HepG2 (cell line): ENCODE measurements at regions not wholly inside any gene's neighbourhood (a gene's known extent, or its start where the extent isn't known, plus 50 kb on each side); places are given as distances from the start of the nearest gene placed in this dataset.
A peak's percentile ranks its signal among the peaks of the same experiment; 100 is the strongest.

Source experiments
- ARNTL ChIP-seq: sonication (generic); formaldehyde crosslinking; IDR thresholded peaks from 2 replicates; pipeline ENCODE4 v1.4.0; 2020; ENCODE audit warnings: mild to moderate bottlenecking, missing genetic modification reagents
- CEBPG ChIP-seq: IDR thresholded peaks from 2 replicates; pipeline ENCODE4 v1.6.1; 2016
- FOXA1 ChIP-seq, 2 experiments: fragments of 450-650 bp in 1 of 2; sonication (generic) in 1 of 2; formaldehyde crosslinking in 1 of 2; IDR thresholded peaks; 2 replicates each; pipeline versions ENCODE4 v1.4.0 to v1.6.1; 2016 to 2020; ENCODE audit warnings: missing genetic modification reagents in 1 of 2
- FOXJ3 ChIP-seq: sonication (generic); formaldehyde crosslinking; IDR thresholded peaks from 2 replicates; pipeline ENCODE4 v1.4.0; 2020; ENCODE audit warnings: missing genetic modification reagents, mild to moderate bottlenecking, borderline replicate concordance
- GFI1 ChIP-seq: sonication (generic); formaldehyde crosslinking; IDR thresholded peaks from 2 replicates; pipeline ENCODE4 v1.5.0; 2020; ENCODE audit warnings: missing genetic modification reagents, mild to moderate bottlenecking, borderline replicate concordance
- HNF4A ChIP-seq: sonication (generic); formaldehyde crosslinking; IDR thresholded peaks from 2 replicates; pipeline ENCODE4 v1.4.0; 2020; ENCODE audit warnings: missing genetic modification reagents
- NCOA2 ChIP-seq: sonication (generic); formaldehyde crosslinking; IDR thresholded peaks from 2 replicates; pipeline ENCODE4 v1.8.0; 2022; ENCODE audit warnings: inconsistent platforms
- NFE2L2 ChIP-seq: fragments of 150-350 bp; IDR thresholded peaks from 2 replicates; pipeline ENCODE4 v1.6.1; 2014; ENCODE audit warnings: low read length
- PCBP1 ChIP-seq: fragments of 200-400 bp; formaldehyde crosslinking; IDR thresholded peaks from 2 replicates; pipeline ENCODE4 v1.6.1; 2017; ENCODE audit warnings: mild to moderate bottlenecking, low read depth, low read length, borderline replicate concordance
- POGZ ChIP-seq: sonication (generic); formaldehyde crosslinking; IDR thresholded peaks from 2 replicates; pipeline ENCODE4 v1.4.0; 2020; ENCODE audit warnings: mild to moderate bottlenecking, missing genetic modification reagents
- SALL1 ChIP-seq: sonication (generic); formaldehyde crosslinking; IDR thresholded peaks from 2 replicates; pipeline ENCODE4 v1.8.0; 2022; ENCODE audit warnings: mild to moderate bottlenecking, missing genetic modification reagents
- SYNCRIP ChIP-seq: fragments of 200-400 bp; formaldehyde crosslinking; IDR thresholded peaks from 2 replicates; pipeline ENCODE4 v1.6.1; 2018; ENCODE audit warnings: mild to moderate bottlenecking, low read depth, low read length; ENCODE audit not compliant: insufficient read depth
- ZNF12 ChIP-seq: sonication (generic); formaldehyde crosslinking; IDR thresholded peaks from 2 replicates; pipeline ENCODE4 v1.5.0; 2020; ENCODE audit warnings: missing genetic modification reagents
- ZNF121 ChIP-seq: sonication (generic); formaldehyde crosslinking; IDR thresholded peaks from 2 replicates; pipeline ENCODE4 v1.5.0; 2020; ENCODE audit warnings: mild to moderate bottlenecking, missing genetic modification reagents
- ZNF264 ChIP-seq: sonication (generic); formaldehyde crosslinking; IDR thresholded peaks from 2 replicates; pipeline ENCODE4 v1.4.0; 2020; ENCODE audit warnings: missing genetic modification reagents
- ZNF446 ChIP-seq: sonication (generic); formaldehyde crosslinking; IDR thresholded peaks from 2 replicates; pipeline ENCODE4 v1.5.0; 2020; ENCODE audit warnings: mild to moderate bottlenecking, missing genetic modification reagents
- ZNF569 ChIP-seq: sonication (generic); formaldehyde crosslinking; IDR thresholded peaks from 2 replicates; pipeline ENCODE4 v1.5.0; 2020; ENCODE audit warnings: mild to moderate bottlenecking, missing genetic modification reagents, moderate library complexity, borderline replicate concordance
- ZNF678 ChIP-seq: sonication (generic); formaldehyde crosslinking; IDR thresholded peaks from 2 replicates; pipeline ENCODE4 v1.4.0; 2020; ENCODE audit warnings: mild to moderate bottlenecking, missing genetic modification reagents
- ZSCAN22 ChIP-seq: sonication (generic); formaldehyde crosslinking; IDR thresholded peaks from 2 replicates; pipeline ENCODE4 v1.4.0; 2020; ENCODE audit warnings: mild to moderate bottlenecking, missing genetic modification reagents
- TF ChIP-seq, protein P1 (sequence below): sonication (generic); formaldehyde crosslinking; IDR thresholded peaks from 2 replicates; pipeline ENCODE4 v1.4.0; 2020; ENCODE audit warnings: missing genetic modification reagents
- TF ChIP-seq, protein P2 (sequence below): sonication (generic); formaldehyde crosslinking; IDR thresholded peaks from 2 replicates; pipeline ENCODE4 v1.8.0; 2022; ENCODE audit warnings: mild to moderate bottlenecking, missing genetic modification reagents, moderate library complexity
- TF ChIP-seq, protein P3 (sequence below): IDR thresholded peaks from 2 replicates; pipeline ENCODE4 v1.4.0; 2020; ENCODE audit warnings: mild to moderate bottlenecking, missing genetic modification reagents

DNA sequence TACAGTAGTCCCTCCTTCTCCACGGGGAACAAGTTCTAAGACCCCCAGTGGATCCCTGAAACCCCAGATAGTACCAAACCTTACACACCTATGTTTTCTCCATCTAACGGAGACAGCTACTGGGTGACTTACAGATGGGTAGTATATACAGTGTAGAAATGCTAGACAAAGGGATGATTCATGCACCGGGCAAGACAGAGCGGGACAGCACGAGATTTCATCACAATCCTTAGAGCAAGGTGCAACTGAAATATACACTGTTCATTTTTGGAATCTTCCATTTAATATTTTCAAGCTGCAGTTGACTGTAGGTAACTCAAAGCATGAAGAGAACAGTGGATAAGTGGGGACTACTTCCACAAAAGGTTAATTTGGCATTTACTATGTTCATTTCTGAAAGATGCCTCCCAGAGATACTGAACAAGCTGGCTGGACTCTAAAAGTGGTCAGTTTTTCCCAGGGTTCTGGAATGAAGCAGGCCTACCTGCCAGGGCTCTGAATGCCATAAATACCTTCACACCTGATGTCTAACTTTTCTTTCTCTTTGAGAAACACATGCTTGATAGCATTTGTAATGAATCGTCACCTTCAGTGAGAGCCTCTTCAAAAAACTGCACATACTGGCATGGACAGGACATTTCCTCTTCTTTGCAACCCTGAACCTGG lies 127.7 kb upstream of the FOXN3 start (continued):
- TF ChIP-seq NFE2L2, result no peak
- peak; percentile 42; the same call in 1 of the 2 replicates for TF ChIP-seq NCOA2 (CRISPR knock-in tag)
- peak; percentile 61; the same call in 1 of the 2 replicates for TF ChIP-seq FOXJ3 (CRISPR knock-in tag)
- peak; percentile 81 for TF ChIP-seq HNF4A (CRISPR knock-in tag)
- TF ChIP-seq ARNTL (CRISPR knock-in tag), result no peak
- TF ChIP-seq ZNF264 (CRISPR knock-in tag), result 0 out of 2 replicates have a peak, but pooled peaks have one; percentile 33
- TF ChIP-seq FOXA1 (IDR thresholded peaks at IDR 0.05), result no peak
- 0 out of 2 replicates have a peak, but pooled peaks have one; percentile 7 for TF ChIP-seq FOXA1 (CRISPR knock-in tag; IDR thresholded peaks at IDR 0.05)
- peak; percentile 53; the same call in 1 of the 2 replicates for TF ChIP-seq SALL1 (CRISPR knock-in tag)
- TF ChIP-seq ZNF678, result no peak
- no peak for TF ChIP-seq ZNF446
- TF ChIP-seq GFI1 (CRISPR knock-in tag), result peak; percentile 25; the same call in 1 of the 2 replicates
- TF ChIP-seq POGZ (CRISPR knock-in tag), result 0 out of 2 replicates have a peak, but pooled peaks have one; percentile 25
- TF ChIP-seq, protein P1, sequence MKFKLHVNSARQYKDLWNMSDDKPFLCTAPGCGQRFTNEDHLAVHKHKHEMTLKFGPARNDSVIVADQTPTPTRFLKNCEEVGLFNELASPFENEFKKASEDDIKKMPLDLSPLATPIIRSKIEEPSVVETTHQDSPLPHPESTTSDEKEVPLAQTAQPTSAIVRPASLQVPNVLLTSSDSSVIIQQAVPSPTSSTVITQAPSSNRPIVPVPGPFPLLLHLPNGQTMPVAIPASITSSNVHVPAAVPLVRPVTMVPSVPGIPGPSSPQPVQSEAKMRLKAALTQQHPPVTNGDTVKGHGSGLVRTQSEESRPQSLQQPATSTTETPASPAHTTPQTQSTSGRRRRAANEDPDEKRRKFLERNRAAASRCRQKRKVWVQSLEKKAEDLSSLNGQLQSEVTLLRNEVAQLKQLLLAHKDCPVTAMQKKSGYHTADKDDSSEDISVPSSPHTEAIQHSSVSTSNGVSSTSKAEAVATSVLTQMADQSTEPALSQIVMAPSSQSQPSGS (CRISPR knock-in tag), result 0 out of 2 replicates have a peak, but pooled peaks have one; percentile 22
- TF ChIP-seq ZSCAN22 (CRISPR knock-in tag), result no peak
- no peak for TF ChIP-seq ZNF569
- TF ChIP-seq CEBPG (CRISPR knock-in tag), result peak; percentile 88
- TF ChIP-seq SYNCRIP, result no peak
- TF ChIP-seq, protein P2, sequence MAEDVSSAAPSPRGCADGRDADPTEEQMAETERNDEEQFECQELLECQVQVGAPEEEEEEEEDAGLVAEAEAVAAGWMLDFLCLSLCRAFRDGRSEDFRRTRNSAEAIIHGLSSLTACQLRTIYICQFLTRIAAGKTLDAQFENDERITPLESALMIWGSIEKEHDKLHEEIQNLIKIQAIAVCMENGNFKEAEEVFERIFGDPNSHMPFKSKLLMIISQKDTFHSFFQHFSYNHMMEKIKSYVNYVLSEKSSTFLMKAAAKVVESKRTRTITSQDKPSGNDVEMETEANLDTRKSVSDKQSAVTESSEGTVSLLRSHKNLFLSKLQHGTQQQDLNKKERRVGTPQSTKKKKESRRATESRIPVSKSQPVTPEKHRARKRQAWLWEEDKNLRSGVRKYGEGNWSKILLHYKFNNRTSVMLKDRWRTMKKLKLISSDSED, result no peak
- TF ChIP-seq, protein P3, sequence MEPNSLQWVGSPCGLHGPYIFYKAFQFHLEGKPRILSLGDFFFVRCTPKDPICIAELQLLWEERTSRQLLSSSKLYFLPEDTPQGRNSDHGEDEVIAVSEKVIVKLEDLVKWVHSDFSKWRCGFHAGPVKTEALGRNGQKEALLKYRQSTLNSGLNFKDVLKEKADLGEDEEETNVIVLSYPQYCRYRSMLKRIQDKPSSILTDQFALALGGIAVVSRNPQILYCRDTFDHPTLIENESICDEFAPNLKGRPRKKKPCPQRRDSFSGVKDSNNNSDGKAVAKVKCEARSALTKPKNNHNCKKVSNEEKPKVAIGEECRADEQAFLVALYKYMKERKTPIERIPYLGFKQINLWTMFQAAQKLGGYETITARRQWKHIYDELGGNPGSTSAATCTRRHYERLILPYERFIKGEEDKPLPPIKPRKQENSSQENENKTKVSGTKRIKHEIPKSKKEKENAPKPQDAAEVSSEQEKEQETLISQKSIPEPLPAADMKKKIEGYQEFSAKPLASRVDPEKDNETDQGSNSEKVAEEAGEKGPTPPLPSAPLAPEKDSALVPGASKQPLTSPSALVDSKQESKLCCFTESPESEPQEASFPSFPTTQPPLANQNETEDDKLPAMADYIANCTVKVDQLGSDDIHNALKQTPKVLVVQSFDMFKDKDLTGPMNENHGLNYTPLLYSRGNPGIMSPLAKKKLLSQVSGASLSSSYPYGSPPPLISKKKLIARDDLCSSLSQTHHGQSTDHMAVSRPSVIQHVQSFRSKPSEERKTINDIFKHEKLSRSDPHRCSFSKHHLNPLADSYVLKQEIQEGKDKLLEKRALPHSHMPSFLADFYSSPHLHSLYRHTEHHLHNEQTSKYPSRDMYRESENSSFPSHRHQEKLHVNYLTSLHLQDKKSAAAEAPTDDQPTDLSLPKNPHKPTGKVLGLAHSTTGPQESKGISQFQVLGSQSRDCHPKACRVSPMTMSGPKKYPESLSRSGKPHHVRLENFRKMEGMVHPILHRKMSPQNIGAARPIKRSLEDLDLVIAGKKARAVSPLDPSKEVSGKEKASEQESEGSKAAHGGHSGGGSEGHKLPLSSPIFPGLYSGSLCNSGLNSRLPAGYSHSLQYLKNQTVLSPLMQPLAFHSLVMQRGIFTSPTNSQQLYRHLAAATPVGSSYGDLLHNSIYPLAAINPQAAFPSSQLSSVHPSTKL (CRISPR knock-in tag), result peak; percentile 70
- 0 out of 2 replicates have a peak, but pooled peaks have one; percentile 37 for TF ChIP-seq ZNF12
- no peak for TF ChIP-seq PCBP1
- peak; percentile 83 for TF ChIP-seq ZNF121 (CRISPR knock-in tag)
